CD4-positive, alpha-beta T cell treated with Interleukin-15 for 4 hours (primary cell): ENCODE measurements at regions not wholly inside any gene's neighbourhood (a gene's known extent, or its start where the extent isn't known, plus 50 kb on each side); places are given as distances from the start of the nearest gene placed in this dataset.

Experiments used
- DNase-seq: peaks from one replicate; pipeline ENCODE4 v3.0.0-alpha.2; 2020; ENCODE audit warnings: low spot score

GRCh38 chr5:15261269-15261995, 238.5 kb upstream of the FBXL7 start:
- DNase-seq = no peak

DNA sequence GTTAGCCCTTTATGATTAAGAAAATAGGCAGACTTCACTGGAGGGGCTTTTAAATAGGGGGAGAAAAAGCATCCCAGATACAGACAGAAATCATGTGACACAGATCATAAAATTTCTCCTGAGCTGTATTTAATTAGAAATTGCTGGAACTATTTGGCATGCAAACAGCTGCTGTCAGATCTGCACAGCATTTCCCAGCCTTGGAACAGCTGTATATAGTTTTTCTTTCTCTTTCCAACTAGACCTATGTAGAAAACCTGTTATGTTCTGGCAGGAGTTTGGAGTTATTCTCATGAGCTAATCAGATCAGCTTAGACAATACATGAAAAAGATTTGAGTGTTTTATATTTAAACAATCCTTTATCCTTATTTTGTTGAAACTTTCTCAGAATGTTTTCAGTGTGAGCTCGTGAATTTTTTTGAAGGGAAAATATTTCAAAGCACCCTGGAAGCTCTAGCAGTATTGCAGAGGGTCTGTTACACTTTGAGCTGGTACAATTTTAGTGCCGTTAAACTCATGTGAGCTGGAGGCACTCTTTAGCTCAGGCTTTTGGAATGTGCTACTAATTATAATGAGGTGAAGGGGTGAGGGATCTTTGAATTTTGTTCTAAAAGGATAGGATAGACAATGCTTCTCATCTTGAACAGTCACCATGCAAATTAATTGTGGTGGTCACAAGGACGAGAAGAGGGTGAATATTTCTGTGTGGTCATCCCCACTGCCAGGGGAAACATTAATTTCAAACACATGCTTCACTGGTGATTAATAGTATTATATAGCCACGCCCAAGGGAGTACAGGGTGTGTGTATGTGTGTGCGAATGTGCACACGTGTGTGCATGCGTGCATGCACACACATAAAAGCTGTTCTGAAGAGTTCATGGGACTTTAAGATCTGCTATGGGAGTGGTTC, 239.4 kb upstream of the FBXL7 start:
- DNase-seq = no peak

DNA sequence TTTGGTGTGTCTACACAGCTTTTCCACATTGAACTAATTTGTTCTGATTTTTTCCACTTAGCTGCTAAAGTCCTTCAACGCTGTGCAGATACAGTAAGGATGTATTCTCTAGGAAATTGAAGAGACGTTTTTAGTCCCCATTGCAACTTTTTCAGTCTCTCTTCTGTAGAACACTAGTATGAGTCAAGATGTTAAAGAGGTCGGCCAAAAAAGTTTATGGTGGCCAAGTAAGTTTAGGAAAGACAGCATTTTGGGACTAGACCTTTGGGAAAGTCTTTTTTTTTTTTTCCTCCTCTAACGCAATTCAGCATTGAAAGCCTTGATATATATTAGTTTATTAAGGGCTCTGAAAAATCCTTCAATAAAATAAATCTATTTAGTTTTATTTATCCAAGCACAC, 243.5 kb upstream of the FBXL7 start:
- DNase-seq = no peak

DNA sequence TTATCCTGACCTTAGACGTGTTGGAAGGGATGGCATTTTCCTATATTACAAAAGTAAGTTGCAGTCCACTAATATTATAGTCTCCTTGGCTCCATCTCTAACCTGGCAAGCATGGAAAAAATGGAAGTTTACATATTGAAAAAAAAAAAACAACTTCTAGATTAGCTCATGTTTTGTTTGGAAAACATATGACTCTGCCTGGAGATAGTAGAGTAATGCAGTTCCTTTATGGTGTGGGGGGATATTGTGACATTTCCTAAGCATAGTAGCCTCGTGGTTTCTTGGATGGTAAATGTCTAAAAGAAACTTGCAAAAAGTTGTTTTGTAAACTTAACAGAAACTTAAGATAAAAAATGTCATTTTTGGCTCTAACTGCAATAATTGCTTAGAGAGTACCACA, 244.4 kb upstream of the FBXL7 start:
- no peak for DNase-seq

- DNase-seq = no peak
Observed at GRCh38 chr5:15254607-15255006, 245.4 kb upstream of the FBXL7 start.

GRCh38 chr5:15252331-15252730, 247.6 kb upstream of the FBXL7 start:
- DNase-seq = no peak

DNA sequence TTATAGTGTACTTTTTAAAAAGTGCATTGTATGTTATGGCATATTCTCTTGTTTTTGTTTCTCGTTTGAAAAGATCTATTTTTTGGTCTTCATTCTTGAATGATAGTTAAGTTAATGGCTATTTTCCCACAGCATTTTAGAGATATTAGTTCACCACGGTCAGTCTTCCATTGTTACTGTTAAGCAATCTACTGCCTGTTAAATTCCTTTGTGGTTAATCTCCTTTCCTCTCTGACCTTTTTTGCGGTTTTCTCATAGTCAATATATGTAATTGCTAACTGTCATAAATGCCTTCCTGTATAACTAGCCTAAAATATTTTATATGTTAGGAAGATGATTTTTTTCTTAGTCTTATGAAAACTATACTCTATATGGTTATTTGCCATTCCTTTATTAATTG, 250.8 kb upstream of the FBXL7 start:
- no peak for DNase-seq

- DNase-seq = no peak
Observed at GRCh38 chr5:15248731-15249130, 251.2 kb upstream of the FBXL7 start.

- DNase-seq = no peak
Observed at GRCh38 chr5:15245913-15246312, 254.1 kb upstream of the FBXL7 start.

DNA sequence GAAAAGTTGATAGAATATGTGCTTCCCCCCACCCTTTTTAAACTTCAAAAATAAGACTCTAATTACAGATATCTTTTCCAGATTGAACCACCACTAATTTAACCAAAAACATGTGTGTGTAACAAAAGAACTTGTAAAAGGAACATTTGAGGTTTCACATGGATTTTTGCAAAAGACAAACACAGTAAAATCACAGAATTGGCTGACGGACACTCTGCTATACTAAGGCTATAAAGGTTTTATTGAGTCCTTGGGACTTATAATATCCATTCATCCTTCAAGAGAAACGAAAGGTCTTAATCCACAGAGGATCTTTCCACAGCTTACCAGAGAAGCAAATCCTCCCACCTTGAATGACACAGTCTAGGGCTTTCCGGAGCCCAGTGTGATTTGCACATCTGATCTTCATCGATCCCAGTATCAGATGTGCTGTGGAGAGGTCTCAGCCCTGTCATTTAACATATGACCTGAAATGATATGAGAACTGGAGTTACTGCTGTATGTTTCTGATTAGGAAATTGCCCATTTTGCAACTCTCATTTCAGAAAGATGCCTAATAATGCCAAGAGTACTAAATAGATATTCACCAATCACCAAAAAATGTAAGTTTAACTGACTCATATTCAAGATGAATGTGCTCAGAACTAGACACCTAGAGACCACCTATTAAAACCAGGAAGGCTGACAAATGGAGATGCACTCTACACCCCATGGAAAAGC, 256.5 kb upstream of the FBXL7 start:
- DNase-seq = no peak

DNA sequence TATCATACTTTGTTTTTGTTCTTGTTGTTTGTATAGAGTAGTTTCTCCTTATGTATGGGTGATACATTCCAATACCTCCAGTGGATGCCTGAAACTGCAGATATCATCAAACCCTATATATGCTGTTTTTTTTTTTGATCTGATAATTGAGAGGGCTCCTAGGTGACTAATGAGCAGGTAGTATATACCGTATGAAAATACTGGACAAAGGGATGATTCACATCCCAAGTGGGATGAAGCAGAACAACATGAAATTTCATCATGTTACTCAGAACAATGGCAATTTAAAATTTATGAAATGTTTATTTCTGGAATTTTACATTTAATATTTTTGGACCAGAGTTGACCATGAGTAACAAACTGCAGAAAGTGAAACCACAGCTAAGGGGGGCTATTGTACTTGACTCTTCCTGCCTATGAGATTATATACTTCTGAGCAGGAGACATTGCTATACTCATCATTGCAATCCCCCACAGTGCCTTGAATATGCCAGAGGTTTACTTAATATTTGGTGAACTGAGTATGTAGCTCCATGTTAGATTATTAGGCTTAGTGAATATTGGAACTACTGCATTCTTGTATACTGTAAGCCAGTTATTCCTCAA, 258.7 kb upstream of the FBXL7 start:
- DNase-seq = no peak

GRCh38 chr5:15238006-15238405, 262.0 kb upstream of the FBXL7 start:
- no peak for DNase-seq

DNA sequence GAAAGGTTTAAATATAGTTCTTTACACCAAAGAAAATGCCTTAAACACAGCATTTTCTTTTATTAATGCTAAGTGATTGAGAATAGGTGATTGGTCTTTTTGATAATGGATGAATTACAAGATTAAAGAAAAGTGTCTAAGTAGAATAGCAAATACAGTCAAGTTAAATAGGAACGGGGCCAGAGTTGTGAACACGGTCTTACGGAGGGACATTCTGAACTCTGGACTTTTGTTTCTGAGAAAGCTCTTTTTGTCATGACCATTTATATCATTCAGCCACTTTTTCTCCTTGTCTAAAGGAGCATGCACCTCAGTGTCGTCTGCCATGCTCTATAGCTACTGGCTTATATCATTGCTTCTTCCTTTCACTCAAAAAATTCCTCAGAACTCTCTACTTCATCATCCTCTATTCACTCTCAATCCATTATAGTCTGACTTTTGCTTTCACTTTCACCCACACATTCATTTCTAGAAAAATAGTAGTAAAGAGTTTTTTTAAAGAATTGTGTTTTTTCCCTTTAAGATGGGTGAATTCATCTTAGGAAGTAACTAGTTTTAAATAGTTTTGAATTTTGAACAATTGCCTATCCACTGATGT, 263.0 kb upstream of the FBXL7 start:
- no peak for DNase-seq

- DNase-seq = no peak
Observed at GRCh38 chr5:15234911-15235310, 265.1 kb upstream of the FBXL7 start.

DNA sequence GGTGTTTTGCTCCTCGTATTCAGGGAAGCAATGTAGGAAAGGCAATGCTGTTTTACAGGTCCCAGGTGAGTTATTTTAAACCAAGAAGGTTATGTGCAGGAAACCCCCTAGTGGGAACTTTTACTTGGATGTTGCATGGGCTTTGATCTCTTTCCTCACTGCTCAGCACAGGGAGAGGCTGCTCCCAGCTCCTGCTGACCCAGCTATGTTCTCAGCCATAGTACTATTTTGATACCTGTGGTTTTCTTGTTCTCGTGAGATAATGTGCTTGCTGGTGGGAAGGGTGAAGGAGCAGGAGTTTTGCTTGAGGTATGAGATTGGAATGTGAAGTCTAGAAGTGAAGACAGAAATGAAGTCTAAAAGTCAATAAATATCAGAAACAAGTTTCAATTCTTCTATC, 265.6 kb upstream of the FBXL7 start:
- no peak for DNase-seq

DNA sequence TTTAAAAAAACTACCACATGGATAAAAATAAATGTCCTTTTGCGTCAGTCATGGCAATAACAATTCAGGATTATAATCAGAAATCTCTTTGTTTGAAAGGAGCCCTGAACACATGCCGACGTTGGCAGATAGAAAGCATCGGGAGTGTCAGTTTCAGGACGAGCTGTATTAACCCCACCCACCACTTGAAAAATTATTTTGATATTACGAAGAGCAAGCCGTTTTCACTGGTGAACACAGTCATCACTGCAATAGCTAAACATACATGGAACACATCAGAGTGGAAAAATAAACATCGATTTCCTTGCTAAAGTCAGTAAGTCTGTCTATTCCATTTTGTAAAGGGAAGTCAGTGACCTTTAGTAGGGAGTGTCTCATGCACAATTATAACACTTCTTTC, 266.4 kb upstream of the FBXL7 start:
- no peak for DNase-seq

GRCh38 chr5:15222156-15222555, 277.8 kb upstream of the FBXL7 start:
- DNase-seq = no peak

- no peak for DNase-seq
Observed at GRCh38 chr5:15220642-15221173, 279.3 kb upstream of the FBXL7 start.

DNA sequence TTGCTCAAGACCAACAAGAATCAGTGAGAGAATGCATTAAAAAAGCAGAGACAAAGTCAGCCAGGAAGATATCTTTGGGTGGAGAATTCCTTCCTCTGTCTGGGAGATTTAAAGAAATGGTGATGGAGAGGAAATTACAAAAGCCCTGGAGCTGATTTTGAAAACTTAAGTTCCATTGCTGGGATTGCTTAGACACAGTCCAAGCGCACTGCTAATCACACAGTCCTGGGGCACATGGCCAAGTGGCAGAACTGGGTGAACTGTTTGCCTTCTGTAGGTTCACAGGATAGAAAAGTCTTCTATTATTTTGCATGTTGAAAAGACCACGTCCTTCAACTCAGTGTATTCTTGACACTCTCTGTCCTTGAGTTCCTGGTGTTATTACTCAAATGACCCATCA, 284.9 kb upstream of the FBXL7 start:
- no peak for DNase-seq

DNA sequence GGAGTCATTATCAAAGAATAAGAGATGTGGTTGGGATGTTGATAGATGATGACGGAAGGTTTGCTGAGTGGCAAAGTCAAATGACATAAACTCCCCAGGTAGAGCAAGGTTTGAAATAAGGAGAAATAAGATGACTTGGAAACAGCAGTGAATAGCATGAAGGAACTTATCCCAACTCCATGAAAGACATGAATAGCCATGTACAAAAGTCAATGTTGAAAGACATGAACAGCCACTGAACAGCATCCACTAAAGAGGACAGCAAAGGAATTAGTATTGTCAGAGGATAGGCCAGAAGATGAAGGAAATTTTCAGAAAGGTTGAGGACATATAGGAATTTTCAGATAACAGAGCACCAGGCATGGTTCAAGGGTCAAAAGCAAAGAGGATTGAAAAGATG, 286.0 kb upstream of the FBXL7 start:
- DNase-seq = no peak

GRCh38 chr5:15209053-15209762, 290.8 kb upstream of the FBXL7 start:
- DNase-seq = no peak
